ENCODE measurements at regions not wholly inside any gene's neighbourhood (a gene's known extent, or its start where the extent isn't known, plus 50 kb on each side); places are given as distances from the start of the nearest gene placed in this dataset.
"Not testable (repeated sequence)": the region's sequence is repeated elsewhere in the genome, so short reads cannot be mapped to it uniquely, and the experiment has no call there.

DNA sequence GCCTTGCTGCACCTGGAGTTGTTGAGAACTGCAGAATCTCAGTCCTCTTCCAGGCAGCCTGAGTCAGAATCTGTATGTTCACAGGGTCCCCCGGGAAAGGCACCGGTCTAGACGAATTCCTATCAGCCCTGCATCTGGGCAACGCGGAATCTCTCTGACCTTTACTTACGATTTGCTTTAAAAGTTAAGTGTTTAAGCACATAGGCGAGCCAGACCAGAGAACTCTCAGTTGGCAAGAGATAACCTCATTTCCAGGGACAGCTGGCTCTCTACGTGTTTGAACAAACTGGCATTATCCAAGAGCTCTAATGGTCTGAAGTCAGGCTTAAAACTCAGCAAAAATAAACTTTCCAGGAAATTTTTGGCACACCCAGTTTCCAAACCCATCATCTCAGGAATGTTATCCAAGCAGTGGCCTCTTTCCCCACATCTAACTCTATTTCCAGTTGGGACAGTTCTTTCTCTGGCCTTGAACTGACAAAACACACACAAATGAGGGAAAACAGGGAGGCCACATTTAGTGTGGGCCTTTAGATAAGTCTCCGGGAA, 53.4 kb downstream of the HES1 start:
- no peak for DNase-seq (ENCODE audit: low read depth, low spot score)

DNA sequence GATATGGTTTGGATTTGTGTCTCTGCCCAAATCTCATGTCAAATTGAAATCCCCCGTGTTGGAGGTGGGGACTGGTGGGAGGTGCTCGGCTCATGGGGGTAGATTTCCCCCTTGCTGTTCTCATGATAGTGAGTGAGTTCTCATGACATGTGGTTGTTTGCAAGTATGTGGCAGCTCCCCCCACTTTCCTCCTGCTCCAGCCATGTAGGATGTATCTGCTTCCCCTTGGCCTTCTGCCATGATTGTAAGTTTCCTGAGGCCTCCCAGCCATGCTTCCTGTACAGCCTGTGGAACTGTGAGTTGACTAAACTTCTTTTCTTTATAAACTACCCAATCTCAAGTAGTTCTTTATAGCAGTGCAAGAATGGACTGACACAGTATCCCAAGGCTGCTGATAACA, 55.9 kb downstream of the HES1 start:
- not testable (repeated sequence) for DNase-seq (ENCODE audit: low read depth, low spot score)

DNA sequence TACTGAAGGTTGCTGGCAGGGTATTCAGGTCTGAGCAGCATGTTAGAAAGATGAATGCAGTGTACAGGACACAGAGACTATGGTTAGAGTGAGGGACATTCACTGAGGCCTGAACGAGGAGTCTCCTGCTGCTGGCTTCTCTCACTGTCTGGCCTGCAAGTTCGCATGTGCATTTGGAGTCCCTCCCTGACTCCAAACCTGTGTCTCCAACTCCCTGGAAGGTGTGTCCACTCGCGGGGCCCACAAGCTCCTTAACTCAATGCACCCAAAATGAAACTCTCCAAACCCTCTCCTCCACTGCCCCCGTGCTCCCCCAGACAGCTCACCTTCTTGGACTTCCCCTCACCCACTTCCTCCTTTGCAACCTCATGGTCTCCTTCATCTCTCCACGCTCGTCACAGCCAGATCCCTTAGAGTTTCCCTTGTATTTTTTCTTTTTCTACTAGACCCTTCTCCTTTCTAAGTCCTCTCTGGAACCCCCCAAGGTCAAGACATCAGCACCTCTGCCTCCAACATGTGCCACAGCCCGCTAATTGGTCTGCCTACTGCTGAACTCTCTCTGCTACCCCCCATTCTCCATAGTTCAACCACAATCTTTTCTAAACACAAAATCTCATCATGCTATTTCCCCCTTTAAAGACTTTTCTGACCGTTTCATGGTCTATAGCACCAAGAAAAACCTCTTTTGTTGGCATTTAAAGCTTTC, 58.3 kb downstream of the HES1 start:
- no peak for DNase-seq (ENCODE audit: low read depth, low spot score)

DNA sequence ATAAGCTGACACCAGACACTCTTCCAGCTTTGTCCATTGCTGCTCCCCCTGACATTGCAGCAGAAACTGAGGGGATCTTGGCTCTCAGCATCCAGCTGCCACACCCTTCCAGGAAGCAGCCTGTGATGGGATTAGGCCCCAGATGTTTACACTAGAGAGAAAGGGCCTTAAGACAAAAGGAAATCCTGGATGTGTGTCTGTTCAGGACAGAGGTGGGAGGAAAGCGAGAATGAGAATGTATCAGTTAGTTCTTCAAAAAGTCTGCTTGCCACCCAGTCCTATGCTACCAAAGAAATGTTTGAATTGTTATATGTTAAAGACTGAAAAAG, 58.8 kb downstream of the HES1 start:
- DNase-seq (ENCODE audit: low read depth, low spot score): no peak

GRCh38 chr3:194195611-194196010, 59.7 kb downstream of the HES1 start:
- no peak for DNase-seq (ENCODE audit: low read depth, low spot score)

DNA sequence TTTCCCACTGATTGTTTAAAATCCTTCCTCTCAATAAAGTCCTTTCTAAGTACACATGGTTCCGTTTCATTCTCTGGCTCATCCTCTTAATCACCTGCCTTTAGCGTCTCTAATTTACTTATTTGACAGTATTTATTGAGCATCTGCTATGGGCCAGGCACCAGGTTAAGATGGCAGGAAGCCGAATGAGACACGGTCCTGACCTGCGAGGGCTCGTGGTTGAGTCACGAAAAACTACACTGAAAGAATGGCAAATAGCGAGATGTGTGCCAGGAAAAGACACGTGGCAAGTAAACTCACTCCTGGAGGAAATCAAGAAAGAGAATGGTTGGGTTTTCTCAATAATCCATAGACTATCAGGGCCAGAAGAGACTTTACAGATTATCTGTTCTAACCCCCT, 60.9 kb downstream of the HES1 start:
- no peak for DNase-seq (ENCODE audit: low read depth, low spot score)

DNA sequence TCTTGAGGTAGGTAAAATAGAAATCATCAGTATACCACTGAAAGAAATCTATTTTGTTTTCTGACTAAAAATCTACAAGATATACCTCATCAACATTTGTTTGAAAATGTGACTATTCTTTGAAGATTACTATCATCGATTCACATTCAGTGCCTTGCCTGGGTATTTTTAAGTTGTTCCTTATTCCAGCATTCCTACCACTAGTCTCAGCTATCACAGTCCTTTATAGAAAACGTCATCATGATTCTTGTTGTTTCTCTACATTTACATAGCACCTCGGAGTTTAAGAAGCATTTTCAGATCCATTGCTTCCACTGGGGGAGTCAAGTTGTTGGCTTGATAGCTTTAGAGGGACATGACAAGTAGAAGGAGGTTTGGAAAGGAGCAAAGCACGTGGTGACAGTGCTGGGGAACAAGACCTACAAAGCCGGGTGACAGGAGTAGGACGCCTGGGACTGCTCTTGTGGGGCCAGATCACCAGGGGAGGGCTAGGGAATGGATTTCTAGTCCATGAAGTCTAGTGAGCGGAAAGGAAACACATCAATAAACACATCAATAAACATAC, 61.5 kb downstream of the HES1 start:
- no peak for DNase-seq (ENCODE audit: low read depth, low spot score)

GRCh38 chr3:194197981-194198695, 62.2 kb downstream of the HES1 start:
- DNase-seq (ENCODE audit: low read depth, low spot score): no peak

DNA sequence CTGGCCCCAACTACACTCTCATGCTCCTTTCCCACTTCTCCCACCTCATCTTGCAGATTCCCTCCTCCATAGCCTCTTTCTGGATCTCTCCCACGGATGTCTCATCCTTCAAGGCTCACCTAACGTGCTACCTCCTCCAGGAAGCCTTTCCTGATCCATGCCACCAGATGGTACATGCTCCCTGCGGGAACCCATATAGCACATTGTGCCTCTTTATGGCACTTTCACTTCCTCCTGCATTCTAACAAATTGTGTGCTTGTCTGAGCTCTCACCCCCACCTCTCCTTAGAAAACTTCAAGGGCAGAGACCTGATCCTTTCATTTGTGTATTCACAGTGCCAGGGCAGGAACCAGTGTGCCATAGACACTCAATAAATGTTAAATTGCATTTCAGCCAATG, 63.0 kb downstream of the HES1 start:
- DNase-seq (ENCODE audit: low read depth, low spot score): no peak

DNA sequence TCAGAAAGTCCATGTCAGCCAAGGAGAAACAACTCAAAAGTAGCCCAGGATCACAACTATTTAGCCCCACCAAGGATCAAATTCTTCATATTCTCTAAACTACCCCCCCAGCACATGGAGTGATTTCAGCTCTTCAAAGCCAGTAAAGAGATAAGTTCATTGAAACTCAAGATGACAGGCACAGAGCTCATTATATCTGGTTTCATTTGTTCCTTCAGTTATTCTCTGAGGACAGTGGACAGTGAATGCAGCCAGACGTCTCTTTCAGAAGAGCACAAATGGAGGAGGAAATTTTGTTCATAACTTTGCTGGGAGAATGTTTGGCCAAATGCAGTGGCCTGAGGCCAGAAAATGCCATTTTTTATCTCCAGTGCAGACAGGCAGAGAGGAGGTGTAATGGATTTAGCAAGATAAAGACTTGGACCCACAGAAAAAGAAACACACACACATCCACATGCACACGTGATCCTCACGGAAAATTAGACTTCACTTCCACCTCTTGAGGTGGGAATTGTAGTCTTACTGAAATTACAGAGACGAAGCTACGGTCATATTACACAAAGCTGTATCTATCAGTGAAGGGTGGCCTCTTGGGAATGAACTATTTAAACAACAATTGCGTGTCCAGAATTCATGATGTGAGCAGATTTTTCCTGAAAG, 64.6 kb downstream of the HES1 start:
- no peak for DNase-seq (ENCODE audit: low read depth, low spot score)

- no peak for DNase-seq (ENCODE audit: low read depth, low spot score)
Observed at GRCh38 chr3:194201953-194202666, 66.2 kb downstream of the HES1 start.

DNA sequence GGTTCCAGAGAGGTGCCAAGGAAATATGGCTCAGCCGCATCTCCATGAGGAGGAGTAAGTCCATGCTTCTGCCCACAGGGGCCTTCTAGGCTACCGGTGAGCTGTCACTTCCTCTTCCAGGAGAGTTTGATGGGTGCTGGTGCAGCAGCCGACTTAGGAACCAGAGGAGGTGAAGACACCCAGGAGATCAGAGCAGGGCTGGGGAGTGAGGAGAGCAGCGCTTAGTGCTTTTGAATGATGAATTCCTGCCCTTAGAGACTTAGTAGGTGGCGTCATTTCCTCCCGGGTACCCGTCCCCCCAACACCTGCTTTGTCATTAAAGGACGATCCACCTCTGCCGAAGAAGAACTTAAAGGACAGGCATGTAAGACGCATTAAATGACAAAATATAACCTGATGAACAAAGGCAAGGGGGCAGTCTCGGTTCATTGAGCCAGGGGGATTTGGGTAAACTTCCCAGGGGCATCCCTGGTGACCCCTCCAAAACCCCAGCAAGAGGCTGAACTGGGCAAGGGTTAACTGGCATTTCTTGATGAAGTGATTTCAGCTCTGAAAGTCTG, 67.6 kb downstream of the HES1 start:
- no peak for DNase-seq (ENCODE audit: low read depth, low spot score)

DNA sequence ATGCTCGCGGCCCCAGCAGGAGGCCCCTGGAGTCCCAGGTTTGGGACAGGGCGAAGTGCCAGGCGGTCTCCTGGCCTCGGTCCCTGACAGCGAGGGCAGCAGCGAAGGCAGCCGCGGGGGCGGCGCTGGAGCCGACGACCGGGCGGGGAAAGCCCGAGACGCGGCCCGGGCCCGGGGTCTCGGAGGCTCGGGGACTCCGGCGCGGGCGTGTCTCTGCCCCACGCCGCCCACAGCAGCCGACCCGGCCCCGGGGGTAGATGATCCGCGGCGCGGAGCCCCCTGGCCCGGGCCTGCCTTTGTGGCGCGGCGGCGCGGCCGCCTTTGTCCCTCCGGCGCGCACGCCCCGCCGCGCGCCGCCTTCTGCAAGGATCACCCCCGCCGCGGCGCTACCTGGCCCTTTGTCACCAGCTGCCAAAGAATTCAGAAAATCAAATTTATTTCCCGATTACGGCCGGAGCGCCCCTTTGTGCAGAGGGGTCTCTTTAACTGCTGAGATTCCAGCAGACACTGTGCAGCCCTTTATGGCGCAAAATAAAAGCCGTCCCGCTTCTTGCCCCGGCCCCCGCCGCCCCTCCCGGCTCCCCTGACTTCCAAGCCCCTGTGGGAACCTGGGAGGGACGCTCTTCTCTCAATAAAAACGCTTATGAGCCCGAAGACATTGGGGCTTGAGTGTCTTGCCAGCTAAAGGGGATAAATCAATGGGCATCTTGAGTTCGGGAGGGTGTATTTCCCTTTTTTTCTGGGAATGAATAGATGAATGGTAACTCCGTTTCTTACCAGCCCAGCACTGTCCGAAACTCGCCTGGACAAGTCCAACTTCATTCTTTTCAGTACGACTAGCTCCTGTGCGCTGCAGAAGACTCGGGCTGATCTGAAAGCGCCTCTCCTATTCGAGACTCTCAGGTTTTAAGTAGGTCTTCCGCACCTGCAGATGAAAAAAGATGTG, 68.4 kb downstream of the HES1 start:
- no peak for DNase-seq (ENCODE audit: low read depth, low spot score)

- DNase-seq (ENCODE audit: low read depth, low spot score): no peak
Observed at GRCh38 chr3:194205675-194206133, 69.8 kb downstream of the HES1 start.

DNA sequence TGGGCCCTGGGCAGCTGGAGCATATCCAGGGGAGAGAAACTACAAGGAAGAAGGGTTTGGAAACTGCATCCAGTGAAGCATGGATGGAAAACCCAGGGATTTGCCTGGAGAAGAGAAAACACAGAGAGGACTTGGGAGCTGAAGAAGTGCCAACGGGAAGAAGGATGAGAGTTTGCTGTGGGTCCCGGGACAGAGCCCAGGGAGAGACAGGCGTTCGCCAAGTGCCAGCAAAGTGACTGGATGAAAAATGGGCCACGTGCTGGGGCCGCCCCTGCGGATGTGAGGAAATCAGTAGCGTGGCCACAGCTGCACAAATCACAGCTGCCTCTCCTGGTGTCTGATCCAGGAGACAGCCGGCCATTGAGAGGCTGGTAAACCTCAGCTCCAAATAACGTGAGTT, 70.4 kb downstream of the HES1 start:
- no peak for DNase-seq (ENCODE audit: low read depth, low spot score)

DNA sequence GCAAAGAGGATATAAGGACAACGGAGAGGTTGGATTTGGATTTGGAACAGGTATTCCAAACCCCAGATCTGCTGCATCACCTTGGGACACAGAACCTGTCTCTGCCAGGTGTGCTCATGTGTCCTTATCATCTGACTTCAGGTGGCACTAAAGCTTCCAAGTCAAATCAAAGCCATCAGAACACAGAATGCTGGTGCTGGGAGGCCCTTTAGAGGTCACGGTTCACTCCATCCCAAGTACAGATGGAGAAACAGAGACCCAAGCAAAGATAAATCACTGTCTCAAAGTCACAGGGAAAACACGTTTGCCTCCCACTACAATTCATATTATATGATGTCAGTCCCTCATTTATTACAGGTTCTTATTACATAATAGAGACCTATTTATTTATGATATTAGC, 72.8 kb downstream of the HES1 start:
- no peak for DNase-seq (ENCODE audit: low read depth, low spot score)

DNA sequence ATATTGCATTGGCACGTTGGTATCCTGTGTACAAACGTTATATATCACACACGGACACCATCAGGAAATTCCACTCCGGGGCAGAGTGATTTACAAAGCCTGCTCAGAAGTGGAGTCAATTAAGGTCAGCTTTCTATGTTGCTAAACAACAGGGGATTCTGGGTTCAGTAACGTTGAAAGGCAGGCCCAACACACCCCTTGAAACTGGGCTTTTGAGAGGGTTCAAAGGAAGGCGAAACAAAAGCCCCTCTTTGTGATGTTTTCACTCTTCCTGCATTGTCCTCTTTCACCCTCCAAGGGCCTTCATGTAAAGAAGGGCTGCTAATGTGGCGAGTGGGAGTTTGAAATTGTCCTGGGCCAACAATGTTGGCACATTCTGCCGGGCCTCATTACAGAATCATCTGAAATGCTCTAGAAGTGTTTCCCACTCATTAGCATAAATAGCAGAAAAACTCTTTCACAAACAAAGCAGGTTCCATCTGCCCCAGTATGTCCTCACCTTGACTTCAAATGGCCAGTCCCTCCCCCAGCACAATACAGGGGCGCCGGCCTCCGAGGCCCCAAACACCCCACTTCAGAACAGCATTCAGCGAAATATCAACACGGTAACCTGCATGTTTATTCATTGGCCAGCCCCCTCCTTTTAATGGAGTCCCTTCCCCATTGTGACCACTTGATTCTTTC, 76.4 kb downstream of the HES1 start:
- DNase-seq (ENCODE audit: low read depth, low spot score): no peak

DNA sequence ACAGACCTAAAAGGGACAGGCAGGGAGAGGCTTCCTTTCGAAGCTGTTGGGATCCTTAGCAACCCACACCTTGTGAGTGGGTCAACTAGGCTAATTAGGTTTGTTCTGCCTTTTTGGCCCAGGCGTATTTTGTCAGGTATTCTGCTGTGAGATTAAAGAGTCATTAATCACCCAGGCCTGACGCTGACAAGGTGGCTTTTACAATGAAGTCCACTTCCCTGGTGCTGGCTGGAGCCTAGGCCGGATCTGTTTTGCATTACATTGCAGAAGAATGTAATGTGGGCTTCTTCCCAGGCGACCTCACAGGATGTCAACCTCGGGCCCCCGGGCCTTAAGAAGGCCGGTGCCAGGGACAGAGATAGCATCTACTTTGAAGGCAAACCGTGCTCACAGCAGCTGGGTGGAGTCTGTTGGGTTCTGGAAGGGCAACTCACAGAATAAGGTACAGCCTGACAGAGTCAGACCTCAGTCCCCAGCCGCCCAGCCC, 76.9 kb downstream of the HES1 start:
- no peak for DNase-seq (ENCODE audit: low read depth, low spot score)

- DNase-seq (ENCODE audit: low read depth, low spot score): no peak
Observed at GRCh38 chr3:194215392-194215791, 79.4 kb downstream of the HES1 start.

Measured in activated CD4-positive, CD25-positive, alpha-beta regulatory T cell treated with anti-CD3 and anti-CD28 coated beads, Interleukin-2, amount 50 U/mL, for 16 hours (primary cell).